Hepatocyte (in vitro differentiated cells): ENCODE measurements at regions not wholly inside any gene's neighbourhood (a gene's known extent, or its start where the extent isn't known, plus 50 kb on each side); places are given as distances from the start of the nearest gene placed in this dataset.

Experiments used
- CTCF ChIP-seq: fragments of 200-600 bp; sonication (generic); IDR thresholded peaks from 2 replicates; pipeline ENCODE4 v1.5.1; 2016; ENCODE audit warnings: antibody characterized with exemption, mild to moderate bottlenecking; ENCODE audit not compliant: poor library complexity
- EZH2 ChIP-seq: fragments of 200-600 bp; sonication (generic); IDR thresholded peaks from 2 replicates; pipeline ENCODE4 v1.6.1; 2016; ENCODE audit warnings: antibody characterized with exemption, mild to moderate bottlenecking, borderline replicate concordance
- EZH2phosphoT487 ChIP-seq: fragments of 200-600 bp; sonication (generic); IDR thresholded peaks from one replicate; pipeline ENCODE4 v1.6.1; 2018; ENCODE audit warnings: antibody characterized with exemption, mild to moderate bottlenecking, low read depth, moderate library complexity; ENCODE audit not compliant: unreplicated experiment, severe bottlenecking

DNA sequence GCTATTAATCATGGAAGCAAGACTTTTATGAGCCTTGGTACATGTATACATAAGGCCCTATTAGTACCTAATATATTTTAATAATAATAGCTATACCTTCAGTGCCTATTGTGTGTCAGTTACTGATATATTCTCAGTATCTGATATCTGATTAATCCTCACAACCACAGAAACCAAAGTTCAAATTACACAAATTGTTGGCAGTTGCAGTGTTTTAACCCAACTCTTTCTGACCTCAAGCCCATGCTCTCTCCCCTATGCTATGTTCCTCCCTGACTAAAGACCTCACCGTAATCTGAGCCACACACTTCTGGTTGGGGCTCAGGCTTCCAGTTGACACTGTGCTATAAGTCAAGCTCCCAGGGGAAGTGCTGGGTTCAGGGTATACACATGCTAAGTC, 214.4 kb downstream of the SPTSSA start:
- TF ChIP-seq CTCF (no peak), EZH2 (no peak), EZH2phosphoT487 (no peak)
